KOPT-K1 (cell line): ENCODE measurements at regions not wholly inside any gene's neighbourhood (a gene's known extent, or its start where the extent isn't known, plus 50 kb on each side); places are given as distances from the start of the nearest gene placed in this dataset.
A peak's percentile ranks its signal among the peaks of the same experiment; 100 is the strongest.

Experiments
- H3K27ac ChIP-seq: fragments of 200-600 bp; sonication (generic); 2 replicates; pipeline ENCODE4 v1.5.1; 2016; ENCODE audit warnings: antibody characterized with exemption, mild to moderate bottlenecking, low read depth, low read length; ENCODE audit not compliant: poor library complexity, severe bottlenecking
- H3K36me3 ChIP-seq: fragments of 200-600 bp; sonication (generic); 2 replicates; pipeline ENCODE4 v1.5.1; 2017; ENCODE audit warnings: antibody characterized with exemption, mild to moderate bottlenecking, low read length, moderate library complexity; ENCODE audit not compliant: insufficient read depth
- H3K9me3 ChIP-seq: fragments of 200-600 bp; sonication (generic); 2 replicates; pipeline ENCODE4 v1.5.1; 2017; ENCODE audit warnings: antibody characterized with exemption, low read length, mild to moderate bottlenecking; ENCODE audit not compliant: insufficient read depth, poor library complexity, severe bottlenecking

DNA sequence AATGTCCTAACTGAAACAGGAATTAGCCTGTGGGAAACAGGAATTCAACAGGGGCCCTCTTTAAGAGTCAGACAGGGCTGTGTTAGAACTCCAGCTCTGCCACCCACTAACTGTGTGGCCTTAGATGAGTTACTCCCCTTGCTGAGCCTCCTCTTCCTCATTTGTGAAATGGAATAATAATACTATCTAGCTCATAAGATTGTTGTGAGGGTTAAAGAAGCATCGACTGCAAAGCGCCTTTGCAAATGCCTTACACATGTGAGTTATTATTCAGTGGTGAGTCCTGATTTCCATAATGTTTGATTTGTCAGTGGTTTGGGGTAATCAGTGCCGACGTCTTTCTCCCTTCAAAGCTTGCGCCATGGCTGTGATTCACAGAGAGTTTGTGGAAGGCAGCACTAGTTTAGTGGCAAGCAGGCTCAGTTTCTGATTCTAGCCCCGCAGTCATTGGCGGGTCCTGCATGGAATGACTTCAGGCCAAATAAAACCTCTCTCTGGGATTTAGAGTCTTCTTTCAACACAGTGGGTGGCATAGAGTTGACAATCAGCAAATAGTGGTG is 388.5 kb downstream of the PLPP3 start:
- Histone ChIP-seq H3K36me3 (no peaks in the 10 kb centered on the region), H3K27ac (no peak overlapping the region), H3K9me3 (no peaks in the 10 kb centered on the region)

DNA sequence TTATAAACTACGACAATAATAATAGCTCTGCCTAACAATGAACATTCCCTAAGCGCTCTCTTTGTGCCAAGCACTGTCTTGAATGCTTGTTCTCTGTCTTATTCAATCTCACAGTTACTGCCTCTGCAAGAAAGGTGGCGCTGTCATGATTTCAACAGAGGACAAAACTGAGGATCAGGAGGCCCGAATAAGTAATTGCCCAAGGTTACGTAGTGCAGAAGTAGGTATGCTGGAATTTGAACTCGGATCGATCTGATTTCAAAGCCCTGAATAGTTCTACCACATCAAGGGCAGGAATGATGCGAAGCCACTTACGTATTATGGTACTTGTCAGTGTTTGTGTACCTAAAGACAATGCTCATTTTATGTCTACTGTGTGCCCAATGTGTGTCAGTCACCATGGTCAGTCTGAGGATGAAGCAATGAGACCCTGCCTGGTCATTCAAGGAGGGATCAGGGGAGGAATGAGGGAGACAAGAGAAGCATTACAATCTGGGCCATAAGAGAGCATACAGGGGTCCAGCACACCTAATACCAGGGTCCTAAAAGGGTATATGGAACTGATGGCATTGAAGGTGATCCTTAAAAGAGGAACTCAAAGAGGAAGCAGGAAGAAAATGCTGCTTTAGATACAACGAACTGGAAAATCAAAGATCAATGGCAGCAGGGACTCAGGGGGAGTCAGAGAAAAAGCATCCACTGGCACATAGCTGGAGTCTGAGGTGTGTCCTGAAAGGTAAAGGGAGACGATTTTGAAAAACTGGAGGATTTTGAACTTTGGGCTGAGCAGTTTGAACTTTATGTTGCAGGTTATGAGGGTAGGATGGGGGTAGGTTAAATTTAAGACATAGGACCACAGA is 389.2 kb downstream of the PLPP3 start:
- Histone ChIP-seq H3K36me3 (no peaks in the 10 kb centered on the region), H3K9me3 (no peaks in the 10 kb centered on the region), H3K27ac (no peak overlapping the region)

DNA sequence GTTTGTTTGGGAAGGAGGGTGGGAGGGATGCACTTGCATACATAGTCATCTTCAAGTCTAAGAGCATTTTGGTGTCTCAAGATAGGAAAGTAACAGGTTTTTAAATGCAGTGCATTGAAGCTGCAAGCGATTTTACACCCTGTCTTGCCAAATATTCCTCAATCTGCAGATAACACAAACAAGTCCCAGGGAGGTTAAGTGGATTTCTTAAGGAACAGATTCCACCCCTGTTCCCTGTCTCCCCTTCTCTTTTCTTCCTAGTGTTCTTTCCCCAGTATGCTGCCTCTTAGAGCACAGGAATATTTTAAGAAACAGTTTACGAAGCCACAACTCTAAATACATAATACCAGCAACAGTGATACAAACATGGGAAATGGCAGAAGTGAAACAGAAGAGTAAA is 389.9 kb downstream of the PLPP3 start:
- no peaks in the 10 kb centered on the region for H3K9me3 ChIP-seq
- H3K27ac ChIP-seq = no peak overlapping the region
- no peaks in the 10 kb centered on the region for H3K36me3 ChIP-seq

DNA sequence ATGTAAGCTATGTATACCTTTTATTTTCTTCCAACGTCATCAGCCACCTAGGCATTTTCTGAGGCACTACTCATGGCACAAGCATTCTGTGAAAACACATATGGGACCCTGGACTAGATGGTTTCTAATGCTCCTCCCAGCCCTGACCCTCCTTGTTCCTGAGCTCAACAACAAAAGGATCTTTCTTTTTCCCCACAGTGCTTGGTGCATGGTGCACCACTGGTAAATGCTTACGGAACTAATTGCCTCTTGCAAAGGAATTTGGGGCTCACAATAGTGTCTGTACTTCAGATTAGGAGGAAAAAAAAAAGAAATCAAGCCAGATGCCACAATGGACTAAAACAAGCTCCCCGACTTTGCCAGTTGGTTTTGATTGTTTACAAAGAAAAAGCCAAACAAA is 390.5 kb downstream of the PLPP3 start:
- Histone ChIP-seq H3K36me3 (no peaks in the 10 kb centered on the region), H3K27ac (no peak overlapping the region), H3K9me3 (no peaks in the 10 kb centered on the region)

DNA sequence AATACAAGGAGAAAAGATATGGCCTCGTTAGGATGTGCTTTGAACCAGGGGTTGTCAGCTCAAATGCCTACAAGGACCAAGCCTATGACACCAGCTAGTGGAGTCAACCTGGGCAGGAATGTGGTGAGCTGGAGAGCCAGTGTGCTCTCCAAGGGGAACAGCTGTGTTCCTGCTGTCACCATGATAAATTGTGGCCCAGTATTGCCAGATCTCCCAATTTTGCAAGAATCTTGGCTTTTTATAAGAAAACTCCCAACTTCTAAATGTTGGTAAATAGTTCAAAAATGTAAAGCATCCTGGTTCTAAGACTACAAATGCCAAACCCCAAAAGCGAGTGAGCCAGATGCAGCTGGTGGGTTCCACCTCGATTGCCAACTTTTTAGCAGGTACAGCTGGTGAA is 391.1 kb downstream of the PLPP3 start:
- no peak overlapping the region for H3K27ac ChIP-seq
- no peaks in the 10 kb centered on the region for H3K36me3 ChIP-seq
- H3K9me3 ChIP-seq = no peaks in the 10 kb centered on the region

DNA sequence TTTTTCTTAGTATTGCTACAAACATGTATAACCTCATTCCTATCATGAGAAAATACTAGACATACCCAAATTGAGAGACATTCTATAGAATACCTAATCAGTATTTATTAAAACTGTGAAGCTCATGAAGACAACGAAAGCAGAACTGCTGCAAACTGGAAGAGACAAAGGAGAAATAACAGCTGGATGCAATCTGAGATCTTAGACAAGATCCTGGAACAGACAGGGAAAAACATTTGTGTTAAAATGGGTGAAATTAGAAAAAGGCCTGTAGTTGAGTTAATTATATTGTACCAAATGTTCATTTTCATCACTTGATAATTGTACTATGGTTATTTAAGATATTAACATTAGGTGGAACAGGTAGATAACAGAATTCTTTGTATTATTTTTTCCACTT is 392.0 kb downstream of the PLPP3 start:
- no peaks in the 10 kb centered on the region for H3K36me3 ChIP-seq
- H3K9me3 ChIP-seq = no peaks in the 10 kb centered on the region
- no peak overlapping the region for H3K27ac ChIP-seq

DNA sequence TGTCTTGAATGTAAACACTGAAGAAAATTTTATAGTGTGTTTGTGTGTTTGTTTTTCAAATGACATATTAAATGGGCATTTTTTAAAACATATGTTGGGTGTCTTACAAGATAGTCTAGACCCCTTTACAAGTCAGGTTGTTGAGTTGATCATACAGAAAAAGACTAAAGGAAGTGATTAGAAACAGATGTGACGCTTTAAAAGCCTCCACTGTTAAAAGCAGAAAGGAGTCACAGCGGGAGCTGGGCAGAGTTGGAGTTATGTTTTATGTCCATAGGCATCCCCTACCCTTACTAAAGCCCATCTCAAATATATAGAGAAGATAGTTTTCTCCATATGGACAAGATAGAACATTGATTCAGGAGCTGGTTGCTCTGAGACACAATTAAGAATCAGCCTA is 393.9 kb downstream of the PLPP3 start:
- Histone ChIP-seq H3K27ac (no peak overlapping the region), H3K36me3 (no peaks in the 10 kb centered on the region), H3K9me3 (no peaks in the 10 kb centered on the region)

DNA sequence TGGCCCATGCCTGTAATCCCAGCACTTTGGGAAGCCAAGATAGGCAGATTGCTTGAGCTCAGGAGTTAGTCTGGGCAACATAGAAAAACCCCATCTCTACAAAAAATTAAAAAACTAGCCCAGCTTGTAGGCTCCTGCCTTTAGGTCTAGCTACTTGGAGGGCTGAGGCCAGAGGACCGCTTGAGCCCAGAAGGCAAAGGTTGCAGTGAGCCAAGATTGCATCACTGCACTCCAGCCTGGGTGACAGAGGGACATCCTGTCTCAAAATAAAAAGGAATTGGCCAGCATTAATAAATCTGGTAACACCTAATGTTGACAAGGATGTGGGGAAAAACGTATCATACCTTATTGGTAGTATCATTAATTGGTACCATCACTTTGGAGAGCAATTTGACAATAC is 396.2 kb downstream of the PLPP3 start:
- H3K27ac ChIP-seq = no peak overlapping the region
- H3K36me3 ChIP-seq = no peaks in the 10 kb centered on the region
- no peaks in the 10 kb centered on the region for H3K9me3 ChIP-seq

DNA sequence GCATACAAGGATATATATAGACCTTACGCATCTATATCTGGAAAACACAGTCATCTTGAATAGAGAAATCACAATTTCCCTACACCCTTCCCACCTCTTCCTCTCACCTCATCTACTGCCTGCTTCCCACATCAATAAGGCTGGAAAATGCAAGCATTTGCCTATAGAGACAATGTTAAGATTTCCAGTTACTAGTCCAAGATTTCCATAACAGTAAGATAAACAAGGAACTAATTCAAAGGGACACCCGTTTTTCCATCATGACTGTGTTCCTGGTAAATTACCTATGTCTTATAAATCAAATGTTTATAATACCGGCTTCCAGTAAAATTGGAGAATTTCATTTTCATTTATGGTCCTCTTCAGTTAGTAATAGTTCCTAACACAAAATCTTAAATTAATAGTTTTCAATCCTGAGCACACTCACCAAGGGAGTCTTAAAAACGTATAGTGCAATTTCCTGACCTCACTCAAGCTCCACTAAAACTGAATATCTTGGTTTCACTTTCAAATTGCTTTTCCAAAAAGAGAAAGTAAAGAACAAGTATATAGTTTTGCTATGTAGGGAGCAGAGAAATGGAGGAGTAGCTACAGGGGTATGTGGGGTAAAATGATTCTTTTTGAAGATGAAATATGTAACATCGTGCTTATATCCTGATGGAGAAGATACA is 398.7 kb downstream of the PLPP3 start:
- H3K36me3 ChIP-seq = no peaks in the 10 kb centered on the region
- H3K9me3 ChIP-seq = no peaks in the 10 kb centered on the region
- H3K27ac ChIP-seq = peak overlapping the region; percentile 58

DNA sequence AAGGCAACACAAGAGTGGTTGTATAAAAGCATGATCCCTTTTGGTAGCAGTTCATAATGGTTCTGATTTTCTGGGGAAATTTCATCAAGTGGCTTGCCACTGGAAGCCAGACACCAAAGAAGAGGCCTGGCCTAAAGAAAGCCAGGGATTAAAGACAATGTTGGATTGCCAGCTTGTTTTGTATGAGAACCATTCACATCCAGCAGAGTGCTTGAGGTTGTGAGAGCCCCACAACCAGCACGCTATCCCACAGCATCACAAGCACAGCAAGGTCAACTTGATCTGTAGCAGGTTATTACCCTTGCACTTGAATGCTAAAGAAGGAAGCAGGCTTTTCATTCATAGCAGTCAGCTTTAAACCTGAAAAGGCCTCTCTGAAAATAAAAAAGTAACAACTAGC is 399.8 kb downstream of the PLPP3 start:
- H3K27ac ChIP-seq = no peak overlapping the region
- H3K9me3 ChIP-seq = no peaks in the 10 kb centered on the region
- H3K36me3 ChIP-seq = no peaks in the 10 kb centered on the region

DNA sequence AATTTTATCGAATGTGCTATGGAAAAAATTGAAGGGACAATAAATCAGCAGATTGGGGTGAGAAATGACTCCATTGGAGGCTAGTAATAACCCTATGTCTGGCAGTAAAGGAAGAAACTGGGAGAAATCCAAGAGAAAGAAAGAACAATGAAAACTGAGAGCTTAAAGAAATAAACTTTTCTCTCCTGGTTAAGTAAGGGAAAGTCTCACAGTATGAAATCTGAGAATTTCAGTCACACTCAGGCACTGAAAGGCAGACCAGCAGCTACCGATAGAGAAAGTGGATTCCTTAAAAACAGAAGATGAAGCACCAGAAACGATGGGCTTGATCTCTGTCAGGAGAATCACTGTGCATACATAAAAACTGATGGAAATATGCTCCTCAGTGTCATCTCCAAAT is 404.2 kb downstream of the PLPP3 start:
- Histone ChIP-seq H3K27ac (no peak overlapping the region), H3K36me3 (no peaks in the 10 kb centered on the region), H3K9me3 (no peaks in the 10 kb centered on the region)

DNA sequence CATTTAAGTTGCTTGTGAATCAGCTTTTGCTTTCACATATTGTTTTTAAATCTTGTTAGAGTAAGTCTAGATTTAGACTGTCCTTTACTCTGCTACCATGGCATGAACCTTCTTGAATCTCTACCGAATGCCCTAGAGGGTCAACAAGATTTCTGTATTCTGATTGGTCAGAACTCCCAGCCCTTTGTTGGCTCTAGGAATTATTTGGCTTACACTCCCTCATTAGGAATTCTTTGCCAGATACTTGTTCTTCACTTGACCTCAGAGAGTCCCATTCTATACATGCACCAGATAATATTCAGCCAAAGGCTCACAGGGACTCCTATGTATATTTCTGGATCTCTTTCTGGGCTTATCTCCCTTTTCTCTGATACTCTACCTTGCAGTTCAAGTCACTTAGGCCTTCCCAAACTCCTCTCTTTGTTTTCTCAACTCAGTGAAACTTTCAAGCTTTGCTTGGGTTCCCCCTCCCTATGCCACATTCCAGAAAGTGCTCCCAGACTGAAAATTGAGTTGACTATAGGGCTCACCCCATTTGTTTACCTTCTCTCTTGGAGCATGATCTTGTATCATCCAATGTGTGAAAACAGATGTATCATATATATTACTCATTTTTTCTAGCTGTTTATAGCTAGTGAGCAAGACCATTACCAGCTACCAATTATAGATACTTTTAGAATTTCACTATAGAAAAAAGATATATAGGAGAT is 405.0 kb downstream of the PLPP3 start:
- H3K36me3 ChIP-seq = no peaks in the 10 kb centered on the region
- H3K27ac ChIP-seq = no peak overlapping the region
- H3K9me3 ChIP-seq = no peaks in the 10 kb centered on the region

DNA sequence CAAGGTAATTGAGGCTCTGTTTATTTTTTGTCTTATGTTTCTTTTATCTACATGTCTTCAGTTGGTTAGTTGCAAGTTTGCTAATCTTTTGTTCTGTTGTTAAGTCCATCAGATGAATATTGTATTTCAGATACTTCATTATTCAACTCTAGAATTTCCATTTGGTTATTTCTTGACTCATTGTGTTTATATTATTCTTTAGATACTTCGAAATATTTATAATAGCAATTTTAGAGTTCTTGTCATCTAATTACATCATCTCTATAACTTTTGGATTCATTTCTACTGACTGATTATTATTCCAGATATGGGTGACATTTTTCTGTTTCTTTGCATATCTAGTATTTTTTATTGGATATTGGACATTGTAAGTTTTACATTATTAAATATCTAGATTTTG is 405.6 kb downstream of the PLPP3 start:
- Histone ChIP-seq H3K9me3 (no peaks in the 10 kb centered on the region), H3K27ac (no peak overlapping the region), H3K36me3 (no peaks in the 10 kb centered on the region)

DNA sequence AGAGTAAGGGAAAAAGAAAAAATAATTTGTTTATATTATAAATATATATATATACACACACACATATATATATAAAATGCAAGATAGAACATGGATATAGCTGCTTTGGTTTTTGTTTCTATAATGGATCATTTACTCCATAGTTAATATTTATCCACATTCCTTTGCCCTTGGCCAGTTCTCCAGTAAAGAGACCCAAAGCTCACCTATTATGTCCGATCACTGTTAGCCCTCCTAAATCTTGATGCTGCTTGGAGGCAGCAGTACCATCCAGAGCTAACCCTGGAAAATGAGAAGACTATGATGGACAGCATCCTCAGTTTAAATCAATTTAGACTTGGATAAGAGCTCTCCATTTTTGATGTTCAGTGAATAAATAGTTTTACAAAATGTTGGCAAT is 407.7 kb downstream of the PLPP3 start:
- no peaks in the 10 kb centered on the region for H3K36me3 ChIP-seq
- no peak overlapping the region for H3K27ac ChIP-seq
- H3K9me3 ChIP-seq = no peaks in the 10 kb centered on the region

DNA sequence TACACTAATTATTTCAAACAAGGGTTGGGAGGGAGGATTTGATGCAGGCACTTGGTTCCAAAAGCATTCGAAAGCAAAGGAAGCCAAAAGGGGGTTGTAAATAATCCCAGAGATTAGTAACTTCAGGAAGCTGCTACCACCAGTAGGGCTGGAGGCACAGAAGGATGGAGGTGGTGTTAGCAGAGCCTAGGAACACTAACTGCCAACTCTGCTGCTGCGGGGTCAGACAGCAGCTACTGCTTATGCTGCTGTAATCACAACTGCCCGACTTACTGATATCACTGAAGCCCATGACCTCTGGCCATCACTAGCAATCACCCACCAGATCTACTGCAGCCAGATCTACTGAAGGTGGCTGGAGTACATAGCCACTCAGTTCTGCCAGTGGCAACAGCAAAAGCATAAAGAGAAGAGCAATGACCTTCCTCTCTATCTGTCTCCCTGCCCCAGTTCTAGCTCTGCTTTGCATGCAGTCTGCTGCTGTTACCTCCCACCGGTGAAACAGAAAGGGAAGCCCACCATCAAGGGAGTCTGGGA is 408.5 kb downstream of the PLPP3 start:
- Histone ChIP-seq H3K36me3 (no peaks in the 10 kb centered on the region), H3K9me3 (no peaks in the 10 kb centered on the region), H3K27ac (no peak overlapping the region)
